ENCODE measurements at regions not wholly inside any gene's neighbourhood (a gene's known extent, or its start where the extent isn't known, plus 50 kb on each side); places are given as distances from the start of the nearest gene placed in this dataset.

- no peak for DNase-seq
Measured at GRCh38 chr11:134480136-134480712, 68.2 kb upstream of the B3GAT1 start.

- no peak for DNase-seq
Measured at GRCh38 chr11:134479206-134480135, 67.4 kb upstream of the B3GAT1 start.

- no peak for DNase-seq
Measured at GRCh38 chr11:134478611-134479010, 66.6 kb upstream of the B3GAT1 start.

GRCh38 chr11:134478176-134478575 is 66.1 kb upstream of the B3GAT1 start:
- no peak for DNase-seq

GRCh38 chr11:134477486-134477885 is 65.4 kb upstream of the B3GAT1 start:
- DNase-seq: no peak

GRCh38 chr11:134476435-134477021 is 64.5 kb upstream of the B3GAT1 start:
- DNase-seq: no peak

- no peak for DNase-seq
Measured at GRCh38 chr11:134475951-134476350, 63.9 kb upstream of the B3GAT1 start.

- no peak for DNase-seq
Measured at GRCh38 chr11:134474942-134475341, 62.9 kb upstream of the B3GAT1 start.

- no peak for DNase-seq
Measured at GRCh38 chr11:134474070-134474860, 62.2 kb upstream of the B3GAT1 start.

GRCh38 chr11:134471716-134472455 is 59.8 kb upstream of the B3GAT1 start:
- no peak for DNase-seq

- DNase-seq: no peak
Measured at GRCh38 chr11:134471087-134471715, 59.2 kb upstream of the B3GAT1 start.

- DNase-seq: no peak
Measured at GRCh38 chr11:134470238-134470637, 58.2 kb upstream of the B3GAT1 start.

- no peak for DNase-seq
Measured at GRCh38 chr11:134469627-134470026, 57.6 kb upstream of the B3GAT1 start.

GRCh38 chr11:134468796-134469195 is 56.8 kb upstream of the B3GAT1 start:
- no peak for DNase-seq

GRCh38 chr11:134468081-134468668 is 56.1 kb upstream of the B3GAT1 start:
- DNase-seq: no peak

- no peak for DNase-seq
Measured at GRCh38 chr11:134466610-134467567, 54.8 kb upstream of the B3GAT1 start.

GRCh38 chr11:134466156-134466555 is 54.1 kb upstream of the B3GAT1 start:
- no peak for DNase-seq

GRCh38 chr11:134464981-134465730 is 53.1 kb upstream of the B3GAT1 start:
- DNase-seq: no peak

GRCh38 chr11:134464196-134464595 is 52.2 kb upstream of the B3GAT1 start:
- DNase-seq: no peak

- DNase-seq: no peak
Measured at GRCh38 chr11:134463716-134464115, 51.7 kb upstream of the B3GAT1 start.

Measured in NCI-H2171 (cell line).